MM.1S (cell line): ENCODE measurements at regions not wholly inside any gene's neighbourhood (a gene's known extent, or its start where the extent isn't known, plus 50 kb on each side); places are given as distances from the start of the nearest gene placed in this dataset.

Source experiments
- EZH2 ChIP-seq: fragments of 300-600 bp; sonication (generic); optimal IDR thresholded peaks from 2 replicates; pipeline ENCODE3; 2017; ENCODE audit warnings: low read depth, mild to moderate bottlenecking, antibody characterized with exemption, low read length, mixed read lengths
- EZH2phosphoT487 ChIP-seq: fragments of 300-600 bp; sonication (generic); IDR thresholded peaks from 2 replicates; pipeline ENCODE4 v1.6.1; 2018; ENCODE audit warnings: antibody characterized with exemption, low read length
- TF ChIP-seq, protein P1 (sequence below): fragments of 300-600 bp; sonication (generic); IDR thresholded peaks from 2 replicates; pipeline ENCODE4 v1.5.1; 2016; ENCODE audit warnings: antibody characterized with exemption, low read length, mixed read lengths

DNA sequence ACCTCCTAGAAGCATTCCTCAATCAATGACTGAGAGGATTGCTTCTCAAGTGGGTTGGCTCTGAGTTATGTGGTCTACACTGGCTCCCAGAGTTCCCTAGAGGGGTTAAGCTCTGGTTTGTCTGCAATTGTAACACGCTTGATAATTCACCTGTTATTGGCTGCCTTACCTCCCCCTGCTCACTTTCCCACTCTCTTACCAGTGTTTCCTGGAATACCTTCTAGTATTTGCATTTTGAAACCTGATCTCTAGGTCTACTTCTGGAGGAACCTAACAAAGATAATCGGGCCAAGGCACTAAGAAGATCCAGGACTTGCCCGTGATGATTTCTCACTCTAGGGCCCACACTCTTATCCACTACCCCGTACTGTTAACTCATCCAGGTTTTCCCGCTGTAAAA lies 110.1 kb upstream of the MAP3K1 start:
- TF ChIP-seq EZH2 (no peak), EZH2phosphoT487 (no peak)
- TF ChIP-seq, protein P1, sequence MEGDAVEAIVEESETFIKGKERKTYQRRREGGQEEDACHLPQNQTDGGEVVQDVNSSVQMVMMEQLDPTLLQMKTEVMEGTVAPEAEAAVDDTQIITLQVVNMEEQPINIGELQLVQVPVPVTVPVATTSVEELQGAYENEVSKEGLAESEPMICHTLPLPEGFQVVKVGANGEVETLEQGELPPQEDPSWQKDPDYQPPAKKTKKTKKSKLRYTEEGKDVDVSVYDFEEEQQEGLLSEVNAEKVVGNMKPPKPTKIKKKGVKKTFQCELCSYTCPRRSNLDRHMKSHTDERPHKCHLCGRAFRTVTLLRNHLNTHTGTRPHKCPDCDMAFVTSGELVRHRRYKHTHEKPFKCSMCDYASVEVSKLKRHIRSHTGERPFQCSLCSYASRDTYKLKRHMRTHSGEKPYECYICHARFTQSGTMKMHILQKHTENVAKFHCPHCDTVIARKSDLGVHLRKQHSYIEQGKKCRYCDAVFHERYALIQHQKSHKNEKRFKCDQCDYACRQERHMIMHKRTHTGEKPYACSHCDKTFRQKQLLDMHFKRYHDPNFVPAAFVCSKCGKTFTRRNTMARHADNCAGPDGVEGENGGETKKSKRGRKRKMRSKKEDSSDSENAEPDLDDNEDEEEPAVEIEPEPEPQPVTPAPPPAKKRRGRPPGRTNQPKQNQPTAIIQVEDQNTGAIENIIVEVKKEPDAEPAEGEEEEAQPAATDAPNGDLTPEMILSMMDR: no peak
